ENCODE measurements at regions not wholly inside any gene's neighbourhood (a gene's known extent, or its start where the extent isn't known, plus 50 kb on each side); places are given as distances from the start of the nearest gene placed in this dataset.

DNA sequence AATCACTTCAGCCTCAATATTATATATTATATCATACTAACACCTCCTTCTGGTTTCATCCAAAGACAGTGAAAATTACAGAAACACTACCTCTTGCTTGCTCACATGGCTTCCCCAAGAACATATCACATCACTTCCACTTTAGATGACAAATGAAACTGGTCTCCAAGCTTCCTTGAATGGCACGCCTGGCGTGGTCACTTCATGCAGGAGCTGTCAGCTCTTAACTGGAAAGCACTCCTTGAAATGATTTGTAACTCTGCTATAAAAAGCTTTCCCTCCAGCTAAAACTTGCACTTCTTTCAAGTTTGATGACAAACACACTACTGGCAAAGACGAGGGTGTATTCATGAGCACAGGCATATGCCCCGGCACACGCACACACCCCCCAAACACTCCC lies 84.1 kb upstream of the INHBA start (continued):
- TF ChIP-seq, protein P1, sequence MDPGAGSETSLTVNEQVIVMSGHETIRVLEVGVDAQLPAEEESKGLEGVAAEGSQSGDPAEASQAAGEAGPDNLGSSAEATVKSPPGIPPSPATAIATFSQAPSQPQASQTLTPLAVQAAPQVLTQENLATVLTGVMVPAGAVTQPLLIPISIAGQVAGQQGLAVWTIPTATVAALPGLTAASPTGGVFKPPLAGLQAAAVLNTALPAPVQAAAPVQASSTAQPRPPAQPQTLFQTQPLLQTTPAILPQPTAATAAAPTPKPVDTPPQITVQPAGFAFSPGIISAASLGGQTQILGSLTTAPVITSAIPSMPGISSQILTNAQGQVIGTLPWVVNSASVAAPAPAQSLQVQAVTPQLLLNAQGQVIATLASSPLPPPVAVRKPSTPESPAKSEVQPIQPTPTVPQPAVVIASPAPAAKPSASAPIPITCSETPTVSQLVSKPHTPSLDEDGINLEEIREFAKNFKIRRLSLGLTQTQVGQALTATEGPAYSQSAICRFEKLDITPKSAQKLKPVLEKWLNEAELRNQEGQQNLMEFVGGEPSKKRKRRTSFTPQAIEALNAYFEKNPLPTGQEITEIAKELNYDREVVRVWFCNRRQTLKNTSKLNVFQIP (CRISPR knock-in tag; IDR thresholded peaks at IDR 0.05; ENCODE audit: borderline replicate concordance, low read depth) = no peak
- TF ChIP-seq ZFP30 (CRISPR knock-in tag; IDR thresholded peaks at IDR 0.05) (no peak), ZNF8 (CRISPR knock-in tag; IDR thresholded peaks at IDR 0.05) (no peak)

DNA sequence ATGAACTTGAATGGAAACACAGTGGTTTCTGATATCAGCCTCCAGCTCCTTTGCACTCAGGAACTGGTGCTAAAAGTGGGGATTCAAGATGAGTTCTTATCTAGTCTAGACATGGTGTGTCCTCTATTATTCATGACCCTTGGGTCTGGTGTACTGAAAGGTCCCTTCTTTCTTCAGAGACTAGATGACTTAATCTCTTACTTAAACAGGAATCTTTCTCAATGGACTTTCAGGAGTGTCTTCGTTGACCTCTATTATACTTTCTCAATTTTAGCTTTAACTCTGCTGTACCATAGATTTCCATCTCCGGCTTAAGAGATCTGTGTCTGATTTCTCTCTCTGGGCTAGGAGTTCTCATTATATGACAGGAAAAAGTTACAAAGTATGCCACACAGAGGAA lies 83.5 kb upstream of the INHBA start:
- no peak for ATAC-seq
- TF ChIP-seq ZFP30 (CRISPR knock-in tag; IDR thresholded peaks at IDR 0.05) = no peak
- TF ChIP-seq PATZ1 (CRISPR knock-in tag; IDR thresholded peaks at IDR 0.05; ENCODE audit: borderline replicate concordance) = no peak
- no peak for TF ChIP-seq RARB (CRISPR knock-in tag; IDR thresholded peaks at IDR 0.05)
- no peak for TF ChIP-seq ZFP3 (CRISPR knock-in tag; IDR thresholded peaks at IDR 0.05)
- TF ChIP-seq GLIS3 (CRISPR knock-in tag; IDR thresholded peaks at IDR 0.05) = no peak
- TF ChIP-seq SNAI2 (CRISPR knock-in tag; IDR thresholded peaks at IDR 0.05) = no peak
- TF ChIP-seq TCF4 (CRISPR knock-in tag; IDR thresholded peaks at IDR 0.05; ENCODE audit: borderline replicate concordance) = no peak
- TF ChIP-seq, protein P1 (CRISPR knock-in tag; IDR thresholded peaks at IDR 0.05; ENCODE audit: borderline replicate concordance, low read depth) = no peak
- no peak for TF ChIP-seq OSR1 (CRISPR knock-in tag; IDR thresholded peaks at IDR 0.05)
- TF ChIP-seq ARNTL (CRISPR knock-in tag; IDR thresholded peaks at IDR 0.05; ENCODE audit: borderline replicate concordance, low read depth) = no peak

- TF ChIP-seq, protein P2, sequence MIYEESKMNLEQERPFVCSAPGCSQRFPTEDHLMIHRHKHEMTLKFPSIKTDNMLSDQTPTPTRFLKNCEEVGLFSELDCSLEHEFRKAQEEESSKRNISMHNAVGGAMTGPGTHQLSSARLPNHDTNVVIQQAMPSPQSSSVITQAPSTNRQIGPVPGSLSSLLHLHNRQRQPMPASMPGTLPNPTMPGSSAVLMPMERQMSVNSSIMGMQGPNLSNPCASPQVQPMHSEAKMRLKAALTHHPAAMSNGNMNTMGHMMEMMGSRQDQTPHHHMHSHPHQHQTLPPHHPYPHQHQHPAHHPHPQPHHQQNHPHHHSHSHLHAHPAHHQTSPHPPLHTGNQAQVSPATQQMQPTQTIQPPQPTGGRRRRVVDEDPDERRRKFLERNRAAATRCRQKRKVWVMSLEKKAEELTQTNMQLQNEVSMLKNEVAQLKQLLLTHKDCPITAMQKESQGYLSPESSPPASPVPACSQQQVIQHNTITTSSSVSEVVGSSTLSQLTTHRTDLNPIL (CRISPR knock-in tag; IDR thresholded peaks at IDR 0.05; ENCODE audit: low read depth) = no peak
- TF ChIP-seq ZNF565 (CRISPR knock-in tag; conservative IDR thresholded peaks at IDR 0.05; ENCODE audit: low read depth) (no peak), ESRRG (CRISPR knock-in tag; IDR thresholded peaks at IDR 0.05) (no peak), CSRNP3 (CRISPR knock-in tag; IDR thresholded peaks at IDR 0.05) (no peak), PPARA (CRISPR knock-in tag; IDR thresholded peaks at IDR 0.05; ENCODE audit: borderline replicate concordance) (no peak), ZNF8 (CRISPR knock-in tag; IDR thresholded peaks at IDR 0.05) (no peak), TOX (CRISPR knock-in tag; IDR thresholded peaks at IDR 0.05; ENCODE audit: borderline replicate concordance) (no peak), TSHZ2 (CRISPR knock-in tag; IDR thresholded peaks at IDR 0.05) (no peak), ISL1 (CRISPR knock-in tag; IDR thresholded peaks at IDR 0.05) (no peak), SNAI2 (CRISPR knock-in tag; IDR thresholded peaks at IDR 0.05) (no peak), ZFP3 (CRISPR knock-in tag; IDR thresholded peaks at IDR 0.05) (no peak), ZC3H10 (CRISPR knock-in tag; IDR thresholded peaks at IDR 0.05) (no peak), RARB (CRISPR knock-in tag; IDR thresholded peaks at IDR 0.05) (no peak), TCF4 (CRISPR knock-in tag; IDR thresholded peaks at IDR 0.05; ENCODE audit: borderline replicate concordance) (no peak), BACH2 (CRISPR knock-in tag; IDR thresholded peaks at IDR 0.05; ENCODE audit: borderline replicate concordance) (no peak), PATZ1 (CRISPR knock-in tag; IDR thresholded peaks at IDR 0.05; ENCODE audit: borderline replicate concordance) (no peak)
- no peak for ATAC-seq
These were observed 83.0 kb upstream of the INHBA start for GRCh38 chr7:41785840-41786239.

All from SK-N-SH treated with all-trans-retinoic acid at 6 μM for 48 hours (cell line).